ENCODE measurements at regions not wholly inside any gene's neighbourhood (a gene's known extent, or its start where the extent isn't known, plus 50 kb on each side); places are given as distances from the start of the nearest gene placed in this dataset.

GRCh38 chr11:116642481-116642880, 130.3 kb downstream of the BUD13 start:
- no peak for DNase-seq (ENCODE audit: low spot score)

- peak; percentile 62 for DNase-seq (ENCODE audit: low spot score)
Measured at GRCh38 chr11:116641561-116642045, 131.2 kb downstream of the BUD13 start.

- DNase-seq (ENCODE audit: low spot score): no peak
Measured at GRCh38 chr11:116640641-116641402, 132.0 kb downstream of the BUD13 start.

- no peak for DNase-seq (ENCODE audit: low spot score)
Measured at GRCh38 chr11:116638463-116638862, 134.3 kb downstream of the BUD13 start.

- DNase-seq (ENCODE audit: low spot score): no peak
Measured at GRCh38 chr11:116637766-116638165, 135.0 kb downstream of the BUD13 start.

- no peak for DNase-seq (ENCODE audit: low spot score)
Measured at GRCh38 chr11:116636341-116636929, 136.4 kb downstream of the BUD13 start.

- no peak for DNase-seq (ENCODE audit: low spot score)
Measured at GRCh38 chr11:116631201-116631600, 141.6 kb downstream of the BUD13 start.

GRCh38 chr11:116618461-116618860, 154.3 kb downstream of the BUD13 start:
- no peak for DNase-seq (ENCODE audit: low spot score)

GRCh38 chr11:116615211-116615865, 157.4 kb downstream of the BUD13 start:
- DNase-seq (ENCODE audit: low spot score): no peak

GRCh38 chr11:116614306-116615210, 158.2 kb downstream of the BUD13 start:
- no peak for DNase-seq (ENCODE audit: low spot score)

GRCh38 chr11:116613206-116613875, 159.4 kb downstream of the BUD13 start:
- DNase-seq (ENCODE audit: low spot score): no peak

GRCh38 chr11:116611998-116612620, 160.7 kb downstream of the BUD13 start:
- no peak for DNase-seq (ENCODE audit: low spot score)

- no peak for DNase-seq (ENCODE audit: low spot score)
Measured at GRCh38 chr11:116610190-116610589, 162.6 kb downstream of the BUD13 start.

- no peak for DNase-seq (ENCODE audit: low spot score)
Measured at GRCh38 chr11:116607027-116607426, 165.8 kb downstream of the BUD13 start.

- no peak for DNase-seq (ENCODE audit: low spot score)
Measured at GRCh38 chr11:116605543-116606459, 167.0 kb downstream of the BUD13 start.

- no peak for DNase-seq (ENCODE audit: low spot score)
Measured at GRCh38 chr11:116603728-116604323, 169.0 kb downstream of the BUD13 start.

- DNase-seq (ENCODE audit: low spot score): no peak
Measured at GRCh38 chr11:116602637-116602942, 170.2 kb downstream of the BUD13 start.

- no peak for DNase-seq (ENCODE audit: low spot score)
Measured at GRCh38 chr11:116601814-116602636, 170.8 kb downstream of the BUD13 start.

GRCh38 chr11:116600930-116601329, 171.9 kb downstream of the BUD13 start:
- DNase-seq (ENCODE audit: low spot score): no peak

Data from GM03348 (cell line).